Keratinocyte (primary cell): ENCODE measurements at regions not wholly inside any gene's neighbourhood (a gene's known extent, or its start where the extent isn't known, plus 50 kb on each side); places are given as distances from the start of the nearest gene placed in this dataset.

Experiments
- CTCF ChIP-seq, 3 experiments: IDR thresholded peaks in 1 of 3; conservative IDR thresholded peaks in 1 of 3; optimal IDR thresholded peaks in 1 of 3; 2 replicates in 2 of 3; 3 replicates in 1 of 3; pipeline versions ENCODE3 to v1.5.1; 2011; ENCODE audit warnings: low read length in 3 of 3, mild to moderate bottlenecking in 3 of 3, moderate library complexity in 2 of 3, control low read depth in 1 of 3, inconsistent platforms in 1 of 3; ENCODE audit not compliant: insufficient read depth in 2 of 3; ENCODE audit errors: extremely low read depth in 1 of 3
- EZH2 ChIP-seq: IDR thresholded peaks from one replicate; pipeline ENCODE4 v1.6.1; 2012; ENCODE audit warnings: inconsistent platforms, mild to moderate bottlenecking, low read length, moderate library complexity

- TF ChIP-seq CTCF (optimal IDR thresholded peaks at IDR 0.05 in 1 of 3, IDR thresholded peaks at IDR 0.05 in 1 of 3, conservative IDR thresholded peaks at IDR 0.05 in 1 of 3; ENCODE audit: extremely low read depth in 1 of 3, insufficient read depth in 2 of 3, low read length in 3 of 3) (no peak), EZH2 (no peak)
Observed at GRCh38 chr3:16707260-16707659, 102.0 kb upstream of the DAZL start.
